Calu3 (cell line): ENCODE measurements at regions not wholly inside any gene's neighbourhood (a gene's known extent, or its start where the extent isn't known, plus 50 kb on each side); places are given as distances from the start of the nearest gene placed in this dataset.

Experiments used
- BruUV-seq: library from RNA; stranded (reverse); fragments of 400-500 nt; replicated peaks from 2 replicates; lab custom pipeline; 2021; lab: Mats Ljungman, UMichigan
- CTCF ChIA-PET: fragments of 300-600 bp; sonication (Branson Sonifier 250); formaldehyde crosslinking; loops from one replicate; lab custom pipeline; 2022; ENCODE audit warnings: antibody characterized with exemption; lab: Charles Lee
- DNase-seq: peaks from one replicate; pipeline ENCODE4 v3.0.0; 2022
- H3K27ac Mint-ChIP-seq: one replicate; pipeline ENCODE4 v1.8.0; 2022; ENCODE audit warnings: mixed read lengths; ENCODE audit not compliant: unreplicated experiment
- H3K27me3 Mint-ChIP-seq: one replicate; pipeline ENCODE4 v1.8.0; 2022; ENCODE audit warnings: mixed read lengths; ENCODE audit not compliant: unreplicated experiment
- H3K36me3 Mint-ChIP-seq: one replicate; pipeline ENCODE4 v1.8.0; 2022; ENCODE audit warnings: mild to moderate bottlenecking, moderate library complexity, mixed read lengths; ENCODE audit not compliant: insufficient read depth, unreplicated experiment
- H3K4me1 Mint-ChIP-seq: one replicate; pipeline ENCODE4 v1.8.0; 2022; ENCODE audit warnings: mild to moderate bottlenecking, low read depth, mixed read lengths; ENCODE audit not compliant: unreplicated experiment
- H3K4me3 Mint-ChIP-seq: one replicate; pipeline ENCODE4 v1.8.0; 2022; ENCODE audit warnings: mild to moderate bottlenecking, low read depth, moderate library complexity, mixed read lengths; ENCODE audit not compliant: unreplicated experiment
- H3K9me3 Mint-ChIP-seq: one replicate; pipeline ENCODE4 v1.8.0; 2022; ENCODE audit warnings: low read depth, mixed read lengths; ENCODE audit not compliant: unreplicated experiment
- CTCF ChIP-seq: fragments of 200-600 bp; IDR thresholded peaks from one replicate; pipeline ENCODE4 v1.8.0; 2022; ENCODE audit warnings: antibody characterized with exemption; ENCODE audit not compliant: unreplicated experiment
- intact Hi-C: fragments of 100-400 bp; cut with micrococcal nuclease; formaldehyde crosslinking; loops from one replicate; pipeline ENCODE4 v1.10.0; 2022; ENCODE audit not compliant: unreplicated experiment

GRCh38 chr18:2448565-2449151, 122.6 kb downstream of the METTL4 start:
- Mint-ChIP-seq H3K4me1 (peaks cover 18% of the 10 kb centered on the region), H3K27ac (no peak overlapping the region), H3K36me3 (no peaks in the 10 kb centered on the region), H3K27me3 (no peaks in the 10 kb centered on the region), H3K9me3 (peaks cover 4% of the 10 kb centered on the region), H3K4me3 (no peak overlapping the region)
- no TSS peak for BruUV-seq
- intact Hi-C loops = loop anchor here (10.0 kb wide), 1 partner anchor 66 kb away; no protein-coding TSS in a partner anchor
- DNase-seq = no peak
- TF ChIP-seq CTCF = no peak
- CTCF ChIA-PET = no interaction called here

GRCh38 chr18:2451556-2451955, 119.7 kb downstream of the METTL4 start:
- CTCF ChIA-PET = no interaction called here
- H3K36me3 Mint-ChIP-seq = no peaks in the 10 kb centered on the region
- no peak overlapping the region for H3K4me3 Mint-ChIP-seq
- no peak for TF ChIP-seq CTCF
- no TSS peak for BruUV-seq
- no peak overlapping the region for H3K27ac Mint-ChIP-seq
- intact Hi-C loops = no loop called here
- peaks cover 9% of the 10 kb centered on the region for H3K4me1 Mint-ChIP-seq
- peaks cover 6% of the 10 kb centered on the region for H3K9me3 Mint-ChIP-seq
- DNase-seq = no peak
- no peaks in the 10 kb centered on the region for H3K27me3 Mint-ChIP-seq

- peaks cover 12% of the 10 kb centered on the region for H3K9me3 Mint-ChIP-seq
- H3K4me1 Mint-ChIP-seq = no peaks in the 10 kb centered on the region
- no peak for TF ChIP-seq CTCF
- H3K4me3 Mint-ChIP-seq = no peak overlapping the region
- no TSS peak for BruUV-seq
- CTCF ChIA-PET = no interaction called here
- no peak overlapping the region for H3K27ac Mint-ChIP-seq
- H3K36me3 Mint-ChIP-seq = no peaks in the 10 kb centered on the region
- no peak for DNase-seq
- intact Hi-C loops = no loop called here
- H3K27me3 Mint-ChIP-seq = no peaks in the 10 kb centered on the region
Measured at GRCh38 chr18:2459886-2460285, 111.4 kb downstream of the METTL4 start.

- no TSS peak for BruUV-seq
- CTCF ChIA-PET = no interaction called here
- Mint-ChIP-seq H3K4me3 (no peak overlapping the region), H3K27me3 (no peaks in the 10 kb centered on the region), H3K27ac (no peak overlapping the region), H3K36me3 (no peaks in the 10 kb centered on the region), H3K4me1 (no peaks in the 10 kb centered on the region), H3K9me3 (no peaks in the 10 kb centered on the region)
- DNase-seq = no peak
- no peak for TF ChIP-seq CTCF
- intact Hi-C loops = no loop called here
Measured at GRCh38 chr18:2466978-2467377, 104.3 kb downstream of the METTL4 start.
